Stimulated activated naive CD4-positive, alpha-beta T cell treated with Interleukin-2 at 50 U/mL for 16 hours (primary cell): ENCODE measurements at regions not wholly inside any gene's neighbourhood (a gene's known extent, or its start where the extent isn't known, plus 50 kb on each side); places are given as distances from the start of the nearest gene placed in this dataset.

Source experiments
- DNase-seq: peaks from one replicate; lab custom pipeline; 2025; lab: John Stamatoyannopoulos, UW

DNA sequence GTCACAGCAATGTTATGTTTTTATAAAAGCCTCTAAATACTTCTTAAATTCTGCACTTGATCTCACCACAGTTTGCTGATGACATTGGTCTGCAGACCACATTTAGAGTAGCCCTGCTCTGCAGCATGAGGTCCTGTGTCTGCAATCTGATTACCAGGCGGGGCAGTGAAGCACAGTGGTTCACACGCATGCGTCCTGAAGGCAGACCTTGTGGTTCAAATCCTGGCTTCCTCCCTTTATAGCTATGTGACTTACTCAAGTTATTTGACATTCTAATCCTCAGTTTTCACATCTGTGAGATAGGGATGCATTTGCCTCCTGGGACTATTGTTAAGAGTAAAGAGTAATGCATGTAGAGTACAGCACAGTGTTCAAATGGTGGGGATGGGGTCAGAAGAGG is 50.3 kb downstream of the BMAL2 start:
- no peak for DNase-seq

DNA sequence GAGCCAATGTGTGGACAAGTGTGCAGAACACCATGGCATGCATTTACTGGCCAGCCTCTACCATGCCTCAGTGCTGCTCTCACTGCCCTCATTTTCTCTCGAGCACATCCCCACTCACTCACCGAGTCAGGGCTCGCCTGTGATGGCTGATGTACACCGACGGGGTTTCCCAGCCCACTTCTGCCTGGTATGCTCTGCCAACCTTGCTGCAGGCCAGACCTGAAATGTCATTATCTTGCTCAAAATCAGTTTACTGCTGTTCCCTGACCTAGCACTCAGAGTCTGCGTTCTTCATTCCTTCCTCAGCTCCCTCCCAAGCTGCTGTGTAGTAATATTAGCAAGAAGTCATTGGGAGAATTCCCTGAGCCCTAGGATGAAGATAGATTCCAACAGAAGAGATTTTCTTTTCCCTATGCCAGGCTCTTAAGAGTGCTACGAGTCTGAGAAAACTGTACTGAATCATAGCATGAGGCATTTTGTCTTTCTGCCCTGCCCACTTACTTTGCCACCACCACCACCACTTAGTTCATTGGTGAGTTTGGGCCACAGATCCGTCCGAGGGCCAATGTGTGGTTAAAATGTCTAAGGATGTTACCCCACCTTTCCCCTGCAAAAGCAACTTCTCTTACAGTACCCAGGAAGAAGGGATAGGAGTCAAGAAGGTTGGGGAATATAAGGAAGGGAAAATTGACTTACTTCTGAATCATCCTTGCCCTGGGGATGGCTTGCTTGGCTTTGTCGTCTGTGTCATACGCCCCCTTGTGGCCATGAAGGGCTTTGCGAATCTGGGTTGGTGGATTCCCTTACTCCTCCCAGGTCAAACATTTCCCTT is 51.0 kb downstream of the BMAL2 start:
- DNase-seq = peak; percentile 58

DNA sequence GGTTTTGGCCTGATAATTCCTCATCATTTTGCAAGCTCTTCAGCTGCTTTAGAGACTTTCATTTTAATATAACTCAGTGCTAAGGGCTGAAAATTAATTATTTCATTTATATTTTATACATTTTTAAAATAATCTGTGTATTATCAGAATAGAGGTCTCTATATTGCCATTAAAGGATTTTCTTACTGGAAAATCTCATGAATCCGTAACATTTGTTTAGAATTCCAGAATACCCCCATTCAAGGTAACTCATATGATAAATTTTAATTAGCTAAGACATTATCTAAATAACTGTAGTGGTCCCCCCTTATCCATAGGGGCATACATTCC is 51.6 kb downstream of the BMAL2 start:
- no peak for DNase-seq

DNA sequence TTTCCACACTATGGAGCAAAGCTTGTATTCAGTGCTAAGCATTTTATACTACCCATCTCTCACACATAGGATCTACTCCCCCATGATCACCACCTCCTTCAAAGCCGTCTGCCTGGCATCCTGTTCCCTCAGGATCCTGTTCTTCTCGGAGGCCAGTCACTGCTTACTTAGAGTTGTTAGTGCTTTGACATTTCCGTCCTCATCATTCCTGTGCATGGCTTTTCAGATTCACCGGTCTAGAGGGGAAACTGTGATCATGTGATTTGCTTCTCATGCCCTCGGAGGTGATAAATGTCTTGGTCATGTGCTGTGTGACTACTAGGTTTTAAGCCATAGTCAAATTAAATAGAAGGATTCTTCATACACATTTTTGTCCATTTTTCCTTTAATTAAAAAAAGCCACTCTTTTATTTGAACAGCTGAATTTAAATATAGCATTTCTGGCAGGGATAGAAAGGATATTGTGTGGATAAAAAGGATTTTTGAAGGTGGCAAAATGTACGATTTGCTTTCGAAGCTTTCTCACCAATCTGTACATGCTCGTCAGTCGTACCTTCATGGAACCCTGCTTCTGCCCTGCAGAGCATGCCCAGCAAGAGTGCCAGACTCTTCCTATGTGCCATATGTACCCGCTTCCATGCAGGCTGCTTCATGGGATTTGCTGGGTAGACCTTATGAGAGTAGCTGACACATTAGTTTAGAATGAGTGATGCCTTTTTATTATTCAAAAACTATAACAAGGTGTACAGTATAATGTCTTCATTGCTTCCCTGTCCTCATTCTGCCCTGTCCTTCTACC is 53.3 kb downstream of the BMAL2 start:
- DNase-seq = no peak

DNA sequence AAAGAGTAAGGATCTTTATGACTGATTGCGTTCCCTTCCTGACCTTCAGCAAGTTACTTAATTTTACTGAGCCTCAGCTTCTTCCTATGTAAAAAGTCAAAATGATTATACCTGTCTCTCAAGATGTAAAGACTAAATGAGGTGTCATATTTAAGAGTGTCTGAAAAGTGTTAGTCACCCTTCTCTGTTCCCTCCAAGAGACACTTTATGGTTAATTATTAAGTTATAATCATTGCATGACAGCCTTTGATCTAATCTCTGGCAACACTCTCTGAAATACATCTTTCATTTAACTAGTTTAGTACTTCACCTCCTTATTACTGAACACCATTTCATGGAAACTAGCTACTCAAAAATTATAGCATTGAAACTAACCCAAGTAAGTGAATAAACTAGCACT is 54.8 kb downstream of the BMAL2 start:
- no peak for DNase-seq

DNA sequence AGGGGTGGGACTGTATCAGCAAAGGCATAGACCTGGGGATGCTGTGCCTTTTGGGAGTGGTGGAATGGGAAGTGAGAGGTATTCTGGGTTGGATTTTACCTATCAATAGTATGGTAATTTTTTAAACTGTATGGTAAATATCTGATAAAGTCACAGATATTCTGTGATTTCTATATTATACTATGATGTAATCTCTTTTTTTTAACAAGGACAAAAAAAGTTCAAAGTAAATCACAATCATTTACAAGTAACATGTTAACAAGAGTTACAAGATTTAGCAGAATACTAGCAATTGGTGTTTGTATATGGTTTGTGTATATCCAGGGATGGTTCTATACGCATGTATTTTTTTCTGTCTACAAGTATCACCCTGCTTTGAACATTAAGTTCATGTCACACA is 56.0 kb downstream of the BMAL2 start:
- no peak for DNase-seq

DNA sequence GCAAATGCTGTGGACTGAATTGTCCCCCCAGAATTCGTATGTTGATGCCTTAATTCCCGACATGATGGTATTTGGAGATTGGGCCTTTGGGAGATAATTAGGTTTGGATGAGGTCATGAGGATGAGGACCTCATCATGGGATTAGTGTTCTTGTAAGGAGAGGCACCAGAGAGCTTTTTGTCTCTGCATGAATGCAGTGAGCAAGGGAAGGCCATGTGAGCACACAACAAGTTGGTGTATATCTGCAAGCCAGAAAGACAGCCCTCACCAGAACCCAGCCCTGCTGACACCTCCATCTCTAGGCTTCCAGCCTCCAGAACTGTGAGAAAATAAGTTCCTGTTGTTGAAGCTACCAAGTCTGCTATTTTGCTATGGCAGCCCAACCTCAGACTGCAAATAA is 51.9 kb upstream of the SMCO2 start:
- DNase-seq = no peak

DNA sequence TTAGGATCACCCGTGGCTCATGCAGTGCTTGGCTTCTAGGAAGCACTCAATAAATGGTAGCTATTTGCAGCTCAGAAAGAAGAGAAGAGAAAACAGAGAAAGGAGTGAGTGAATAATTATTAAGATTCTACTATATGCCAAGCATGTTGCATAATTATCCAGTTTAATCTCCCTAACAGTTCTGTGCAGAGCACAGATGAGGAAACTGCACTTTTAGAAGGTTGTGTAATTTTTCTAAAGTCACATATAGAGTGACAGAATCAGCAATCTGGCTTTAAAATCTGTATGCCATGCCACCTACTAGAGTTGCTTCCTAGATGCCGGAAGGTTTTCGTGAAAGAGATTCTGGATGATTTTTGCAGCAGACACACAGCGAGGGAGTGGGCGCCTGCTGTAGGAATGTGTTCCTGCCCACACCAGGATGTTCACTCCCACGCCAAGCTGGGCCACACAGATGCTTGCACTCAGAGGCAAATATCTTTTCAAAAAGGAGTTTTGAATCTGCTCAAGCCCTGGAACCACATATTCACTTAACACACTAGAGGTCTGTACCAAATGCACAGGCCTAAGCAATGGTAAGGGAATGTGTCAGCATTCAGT is 50.2 kb upstream of the SMCO2 start:
- DNase-seq = no peak
